Left colon (tissue), 2 donors: ENCODE measurements at regions not wholly inside any gene's neighbourhood (a gene's known extent, or its start where the extent isn't known, plus 50 kb on each side); places are given as distances from the start of the nearest gene placed in this dataset.

ENCODE experiments used
- ATAC-seq: fragments of 200-7000 bp; cut with Tn5 transposase; one replicate; pipeline ENCODE4 v1.9.1; 2020; ENCODE audit warnings: mild to moderate bottlenecking, moderate library complexity
- DNase-seq, 2 donors: peaks; one replicate each; pipeline ENCODE4 v3.0.0-alpha.2; 2020
- intact Hi-C, 2 donors: fragments of 100-400 bp; cut with DNase I in 1 of 2; cut with micrococcal nuclease in 1 of 2; formaldehyde crosslinking; loops; one replicate each; pipeline versions ENCODE4 v1.11.2 to v1.14.0; 2022; cut with DNase I, micrococcal nuclease
- donor health status: DM: no; HTN: no; CAD: no.
- donor health status: DM: yes; HTN: yes; CAD: no.

DNA sequence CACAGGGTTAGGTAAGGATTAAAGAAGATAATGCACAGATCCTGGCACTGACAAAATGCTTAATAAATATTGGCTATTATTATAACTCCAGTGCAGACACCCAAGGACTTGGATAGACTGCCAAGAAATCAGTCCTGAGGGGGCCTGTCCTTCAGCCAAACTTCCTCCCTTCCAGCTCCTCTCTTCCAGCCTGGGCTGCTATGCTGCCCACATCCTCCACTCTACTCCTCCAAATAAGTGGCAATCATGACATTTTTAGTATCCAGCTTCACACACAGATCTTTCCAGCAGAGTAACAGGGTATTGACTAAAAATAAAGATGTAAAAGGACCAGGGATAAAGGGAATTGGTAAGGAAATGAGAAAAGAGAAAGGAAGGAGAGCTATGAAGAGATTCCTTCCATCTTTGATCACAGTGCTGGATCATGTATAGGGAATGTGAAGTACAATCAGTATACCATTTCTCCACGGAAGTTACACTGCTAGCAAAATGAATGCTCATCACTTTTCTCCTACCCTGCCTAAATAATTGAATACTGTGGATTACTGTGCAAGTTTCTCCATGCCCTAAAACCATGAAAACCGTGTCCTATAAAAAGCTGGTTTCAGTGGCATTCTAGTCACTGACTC, 136.0 kb upstream of the OSMR start:
- ATAC-seq (no peak), DNase-seq (no peak)
- intact Hi-C loops = no loop called here

DNA sequence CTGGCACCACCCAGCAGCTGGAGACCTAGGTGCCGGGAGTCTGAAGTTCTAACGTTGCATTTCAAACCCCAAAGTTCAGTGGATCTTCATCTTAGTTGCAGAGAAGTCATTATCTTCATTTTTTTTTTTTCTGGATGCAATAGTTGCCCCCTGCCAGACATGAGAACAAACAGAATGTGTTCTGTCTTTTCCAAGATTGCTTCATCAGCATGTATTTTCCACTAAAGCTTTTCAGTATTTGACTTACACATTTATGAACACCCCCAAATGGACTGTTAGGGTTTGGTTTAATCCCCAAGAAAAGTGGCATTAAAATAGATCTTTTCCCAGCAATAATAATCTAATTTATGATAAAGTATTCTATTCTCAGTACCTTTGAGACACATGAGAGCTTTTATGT, 135.2 kb upstream of the OSMR start:
- intact Hi-C loops = no loop called here
- no peak for ATAC-seq
- no peak for DNase-seq

DNA sequence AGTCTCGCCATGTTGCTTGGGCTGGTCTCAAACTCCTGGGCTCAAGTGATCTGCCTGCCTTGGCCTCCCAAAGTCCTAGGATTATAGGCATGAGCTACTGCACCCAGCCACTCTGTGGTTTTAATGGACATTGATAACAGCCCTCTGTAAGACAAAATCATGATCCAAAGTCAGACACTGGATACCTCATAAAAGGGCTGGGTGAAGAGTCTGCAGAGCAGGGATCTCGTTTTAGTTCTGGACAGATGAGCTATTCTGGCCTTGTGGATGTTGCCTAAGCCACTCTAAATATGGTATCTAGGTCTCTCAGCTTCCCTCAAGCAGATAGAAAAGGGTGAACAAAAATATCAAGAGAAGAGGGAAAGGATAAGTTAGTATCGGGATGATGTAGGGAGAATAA, 133.4 kb upstream of the OSMR start:
- DNase-seq = no peak
- intact Hi-C loops = no loop called here

DNA sequence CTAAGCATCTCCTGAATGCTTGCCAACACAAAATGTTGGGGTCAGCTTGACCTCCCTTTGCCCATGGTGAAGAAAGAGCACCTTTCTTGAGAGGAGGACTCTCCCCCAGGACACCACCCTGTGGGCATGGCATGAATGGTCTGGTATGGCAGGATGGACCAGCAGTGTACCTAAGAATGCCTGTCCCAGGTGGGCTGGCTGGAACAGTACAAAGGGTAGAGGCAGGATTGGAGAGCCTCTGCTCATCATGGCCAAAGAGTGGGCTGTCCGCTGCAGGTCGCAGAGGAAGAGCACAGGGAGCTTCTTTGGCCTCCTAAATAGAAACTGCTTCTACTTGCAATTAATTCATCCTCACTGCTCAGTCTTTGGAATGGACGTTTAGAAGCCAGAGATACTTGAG, 131.6 kb upstream of the OSMR start:
- intact Hi-C loops = no loop called here
- ATAC-seq (no peak), DNase-seq (no peak)

More for the DNA sequence above, 133.4 kb upstream of the OSMR start:
- no peak for ATAC-seq

DNA sequence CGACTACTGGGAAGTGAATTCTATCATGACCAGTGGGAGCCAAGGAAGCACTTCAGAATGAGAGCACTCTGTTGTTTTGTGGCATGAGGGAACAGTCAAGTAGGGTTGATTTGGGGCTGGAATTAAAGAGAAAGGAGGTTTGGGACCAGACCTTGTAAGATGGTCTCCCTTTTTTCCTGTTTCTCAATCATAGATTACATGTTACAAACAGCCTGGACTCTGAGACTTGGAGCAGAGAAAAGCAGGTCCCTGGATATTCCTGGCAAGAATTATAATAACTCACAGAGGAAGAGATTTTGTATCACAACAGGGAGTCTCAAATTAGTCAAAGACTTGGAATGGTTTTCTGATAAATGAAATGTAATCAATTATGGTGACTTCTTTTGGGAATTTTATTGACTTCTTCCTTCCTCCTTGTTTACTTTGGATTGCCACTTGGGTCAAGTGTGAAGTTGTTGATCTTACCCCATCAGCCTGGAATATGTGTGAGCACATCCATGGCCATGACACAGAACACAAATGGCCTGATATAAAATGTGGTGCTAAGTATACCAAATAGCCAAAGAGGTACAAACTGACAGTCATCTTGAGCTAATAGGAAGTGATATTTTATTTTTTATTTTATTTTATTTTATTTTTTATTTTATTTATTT, 131.0 kb upstream of the OSMR start:
- no peak for DNase-seq
- intact Hi-C loops = no loop called here
- ATAC-seq = no peak

DNA sequence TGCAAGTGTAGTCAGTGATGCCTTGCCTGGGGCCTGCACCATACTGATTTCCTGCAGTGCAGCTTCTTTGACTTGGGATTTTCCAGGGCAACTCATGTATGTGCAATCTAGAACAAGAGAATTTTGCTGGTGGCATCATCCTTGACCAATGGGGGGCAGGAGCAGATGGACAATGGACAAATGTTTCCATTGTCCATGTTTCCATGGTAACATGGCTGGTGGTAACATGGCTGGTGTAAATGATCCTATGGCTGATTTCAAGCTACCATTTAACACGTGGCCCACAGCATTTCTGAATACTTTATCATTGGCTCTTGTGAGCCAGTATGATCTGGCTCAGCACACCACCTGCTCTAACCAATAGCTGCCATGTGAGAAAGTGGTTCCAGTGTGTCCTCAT, 130.1 kb upstream of the OSMR start:
- ATAC-seq (no peak), DNase-seq (no peak)
- intact Hi-C loops = no loop called here

DNA sequence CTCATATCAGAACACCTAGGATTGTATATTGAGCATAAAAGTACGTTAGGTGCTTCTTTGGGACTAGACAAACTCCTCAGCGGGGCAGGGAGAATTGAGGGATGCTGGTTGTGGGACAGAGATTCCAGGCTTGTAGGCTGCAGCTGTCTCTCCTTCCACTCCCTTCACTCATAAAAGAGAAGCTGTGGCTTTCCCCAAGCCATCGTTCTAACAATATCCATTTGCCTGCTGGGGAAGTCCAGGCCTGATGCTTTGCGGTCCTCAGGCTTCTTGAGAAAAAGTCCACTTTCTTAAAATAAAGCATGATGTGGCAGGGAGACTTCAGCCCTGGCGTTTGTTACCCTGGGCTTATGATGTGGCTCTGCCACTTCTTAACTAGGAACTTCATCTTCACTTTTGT, 129.3 kb upstream of the OSMR start:
- ATAC-seq (no peak), DNase-seq (no peak)
- intact Hi-C loops = no loop called here

DNA sequence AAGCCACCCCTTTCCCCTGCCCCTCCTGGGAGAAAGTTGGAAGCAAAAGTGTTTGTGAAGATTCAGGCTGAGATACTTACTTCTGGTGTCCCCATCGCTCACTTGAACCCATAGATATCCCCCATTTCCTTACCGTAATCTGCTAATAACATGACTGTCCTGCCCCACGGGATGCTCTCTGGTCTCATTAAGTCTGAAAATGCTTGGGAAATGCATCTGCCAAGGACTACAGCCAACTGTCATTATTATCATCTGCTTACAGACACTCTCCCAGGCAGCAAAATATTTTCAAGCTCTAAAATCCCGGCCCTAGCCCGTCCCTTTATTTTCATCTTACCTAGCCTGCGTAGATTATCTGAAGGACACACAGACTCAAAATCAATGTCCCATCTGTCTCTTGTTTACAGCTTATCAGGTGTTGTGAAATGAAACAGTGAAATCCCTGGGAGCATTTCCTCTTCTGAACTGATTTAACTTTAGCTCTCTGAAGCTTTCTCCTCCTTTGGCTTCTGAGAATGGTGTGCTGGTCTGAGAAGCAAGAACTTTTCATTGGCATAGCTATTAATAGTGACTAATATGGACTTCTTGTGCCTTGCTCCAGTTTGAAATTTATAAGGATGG, 126.9 kb upstream of the OSMR start:
- no peak for DNase-seq
- no peak for ATAC-seq
- intact Hi-C loops = no loop called here

DNA sequence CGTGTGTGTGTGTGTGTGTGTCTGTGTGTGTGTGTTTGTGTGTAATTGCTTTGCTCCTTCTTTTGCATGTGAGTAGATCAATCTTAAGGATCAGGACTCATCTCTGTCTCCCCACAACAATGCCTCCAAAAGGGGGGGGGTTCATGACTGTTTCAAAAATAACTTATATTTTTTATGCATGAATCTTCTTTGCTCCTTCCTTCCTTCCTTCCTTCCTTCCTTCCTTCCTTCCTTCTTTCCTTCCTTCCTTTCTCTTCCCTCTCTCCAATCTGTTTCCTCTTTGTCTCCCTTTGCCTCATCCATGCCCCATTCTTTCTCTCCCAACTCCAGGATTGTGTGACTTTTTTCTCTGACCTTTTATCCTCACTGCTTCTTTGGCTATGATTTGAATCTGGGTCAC, 126.4 kb upstream of the OSMR start:
- DNase-seq (no peak), ATAC-seq (no peak)
- intact Hi-C loops = no loop called here

DNA sequence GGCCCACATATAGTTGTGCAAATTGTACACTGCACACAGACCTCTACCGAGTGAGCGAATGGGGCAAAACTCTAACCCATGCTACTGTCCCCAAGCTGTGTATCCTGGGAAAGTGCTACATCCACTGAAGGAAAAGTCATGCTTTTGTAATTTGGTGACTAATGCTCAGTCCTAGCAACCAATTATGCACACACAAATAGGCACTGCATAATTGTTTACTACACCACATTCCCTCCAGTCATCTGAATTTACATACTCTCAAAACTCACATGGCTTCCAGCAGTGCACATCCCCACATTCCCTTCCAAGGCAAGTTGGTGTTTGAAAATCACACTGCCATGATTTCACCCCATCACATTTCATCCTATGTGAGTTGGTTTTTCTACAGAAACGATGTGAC, 125.9 kb upstream of the OSMR start:
- DNase-seq (no peak), ATAC-seq (no peak)
- intact Hi-C loops = no loop called here

DNA sequence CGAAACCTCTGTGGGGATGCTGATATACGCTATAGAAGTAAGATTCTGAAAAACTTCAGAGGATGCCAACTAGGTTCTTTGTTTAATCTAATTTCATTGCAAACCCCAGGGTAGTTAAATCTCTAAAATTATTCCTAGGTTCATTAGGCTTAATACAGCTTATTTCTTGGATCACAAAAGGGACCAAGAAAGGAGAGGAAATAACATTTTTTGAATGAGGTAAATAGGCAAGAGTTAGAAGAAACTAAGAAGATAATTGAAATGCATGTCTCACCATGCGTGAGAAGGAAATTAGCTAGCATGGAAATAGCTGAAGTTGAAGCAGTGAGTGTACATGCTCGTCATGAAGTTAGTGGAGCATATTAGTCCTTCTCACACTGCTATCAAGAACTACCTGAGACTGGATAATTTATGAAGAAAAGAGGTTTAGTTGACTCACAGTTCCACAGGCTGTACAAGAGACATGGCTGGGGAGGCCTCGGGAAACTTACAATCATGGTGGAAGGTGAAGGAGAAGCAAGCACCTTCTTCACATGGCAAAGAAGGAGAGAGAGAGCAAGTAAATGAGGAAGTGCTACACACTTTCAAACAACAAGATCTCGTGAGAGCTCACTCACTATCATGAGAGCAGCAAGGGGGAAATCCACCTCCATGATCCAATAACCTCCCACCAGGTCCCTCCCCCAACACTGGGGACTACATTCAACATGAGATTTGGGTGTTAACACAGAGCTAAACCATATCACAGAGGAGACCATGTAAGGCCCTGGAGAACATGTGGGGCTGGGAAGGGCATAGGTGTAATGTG, 125.1 kb upstream of the OSMR start:
- ATAC-seq (no peak), DNase-seq (no peak)
- intact Hi-C loops = no loop called here

DNA sequence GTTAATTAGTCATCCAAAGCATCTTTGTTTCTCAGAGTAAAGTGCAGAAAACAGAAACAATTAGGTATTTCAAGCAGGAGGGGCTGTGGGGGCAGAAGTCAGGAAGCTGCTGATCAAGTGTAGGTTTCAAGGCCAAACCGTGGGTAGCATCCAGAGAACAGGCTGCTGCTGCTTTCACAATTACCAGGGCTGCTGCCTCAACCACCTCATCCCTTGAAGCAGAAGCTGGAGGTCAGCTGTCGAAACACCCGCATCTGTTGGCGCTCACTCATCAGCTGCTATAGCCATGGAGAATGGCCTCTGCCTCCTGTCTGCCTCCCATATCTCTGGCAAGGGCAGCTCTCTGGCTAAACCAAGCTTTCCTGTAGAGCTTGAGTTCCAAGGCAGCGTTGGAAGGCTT, 122.9 kb upstream of the OSMR start:
- intact Hi-C loops = no loop called here
- ATAC-seq = no peak
- no peak for DNase-seq

DNA sequence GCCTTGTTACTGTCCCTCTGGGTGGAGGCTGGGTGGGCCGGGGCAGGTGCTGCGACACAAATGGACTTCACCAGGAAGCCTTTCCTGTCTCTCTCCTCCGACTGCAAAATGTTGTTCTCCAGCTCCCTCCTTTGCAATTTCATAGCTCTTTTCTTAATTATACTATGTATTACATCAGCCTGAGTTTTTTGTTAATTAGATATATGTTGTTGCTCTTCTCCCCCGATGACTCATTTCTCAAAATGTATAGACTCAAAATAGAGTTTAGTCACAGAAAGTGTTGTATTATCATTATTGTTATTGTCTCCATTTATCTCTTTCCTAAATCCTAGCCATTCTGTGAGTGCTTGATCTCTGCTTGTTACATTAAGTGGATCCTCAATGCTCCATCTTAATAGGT, 122.4 kb upstream of the OSMR start:
- ATAC-seq = no peak
- no peak for DNase-seq
- intact Hi-C loops = no loop called here

DNA sequence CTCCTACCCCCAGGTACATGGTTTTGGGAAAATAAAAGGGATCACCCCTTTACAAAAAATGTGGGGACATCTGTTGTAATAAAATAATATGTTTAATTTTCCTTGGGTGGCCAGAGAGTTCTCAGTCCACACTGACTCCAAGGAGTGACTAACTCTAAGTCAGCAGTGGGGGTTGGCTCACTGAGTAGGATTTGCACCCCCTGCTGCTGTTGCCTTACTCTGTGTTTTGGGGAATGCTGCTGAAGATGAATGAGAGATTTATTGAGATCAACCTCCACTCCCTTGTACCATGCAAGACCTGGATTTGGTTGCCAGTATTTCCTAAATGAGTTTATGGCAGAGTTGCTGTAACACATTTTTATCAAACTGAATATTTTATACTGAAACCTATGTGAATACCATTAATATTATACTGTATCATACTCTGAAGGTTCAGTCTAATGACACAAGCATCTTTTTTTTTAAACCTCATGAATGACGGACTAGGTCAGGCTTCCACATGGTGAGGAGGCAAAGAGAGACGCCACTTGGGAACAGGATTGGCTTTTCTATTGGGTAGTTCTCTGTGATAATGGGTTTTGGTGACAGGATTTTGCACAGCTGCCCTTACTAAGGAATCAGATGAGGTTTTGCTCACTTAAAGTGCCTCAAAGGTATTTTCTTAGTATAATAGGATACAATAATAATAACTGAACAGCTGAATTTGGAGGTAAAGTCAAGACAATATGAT, 121.3 kb upstream of the OSMR start:
- intact Hi-C loops = no loop called here
- ATAC-seq (no peak), DNase-seq (no peak)

DNA sequence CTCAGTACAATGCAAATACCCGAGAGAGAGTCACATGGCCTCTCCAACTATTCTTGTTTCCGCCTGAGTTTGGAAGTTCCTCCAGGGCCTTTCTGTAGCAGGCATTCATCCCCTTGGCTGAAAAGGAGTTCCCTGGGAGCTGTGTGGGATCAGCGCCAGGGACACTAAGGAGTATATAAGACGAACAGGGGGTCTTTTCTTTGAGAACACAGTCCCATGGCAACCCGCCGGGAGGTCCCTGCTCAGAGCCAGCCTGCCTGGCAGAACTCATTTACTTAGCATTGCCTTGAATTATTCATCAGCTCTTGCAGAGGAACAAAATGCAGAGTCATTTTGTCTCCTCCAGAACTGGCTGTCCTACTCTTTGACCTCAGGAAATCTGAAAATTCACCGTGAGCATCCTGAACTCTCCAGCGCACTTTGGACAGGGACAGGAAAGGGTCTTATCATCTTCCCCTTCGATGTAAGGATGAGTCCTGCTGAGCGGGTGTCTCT, 120.4 kb upstream of the OSMR start:
- no peak for DNase-seq
- intact Hi-C loops = no loop called here
- ATAC-seq = no peak

DNA sequence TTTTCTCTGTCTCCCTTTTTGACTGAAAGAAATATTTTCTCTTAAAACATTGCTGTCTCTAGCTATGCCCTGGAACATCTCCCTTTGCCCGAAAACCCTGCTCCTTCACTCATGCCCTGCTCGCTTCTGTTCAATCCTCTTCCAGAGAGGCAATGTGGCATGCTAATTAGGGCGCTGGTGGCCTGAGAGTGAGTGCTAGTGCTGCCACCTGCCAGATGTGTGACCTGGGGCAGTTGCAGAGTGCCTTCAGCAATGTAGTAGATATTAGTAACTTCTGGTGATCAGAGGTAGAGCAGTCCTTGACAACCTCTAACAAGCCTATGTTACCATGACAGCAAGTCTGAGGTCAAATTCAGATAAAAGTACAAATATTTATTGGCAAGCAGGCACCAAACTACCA, 119.5 kb upstream of the OSMR start:
- ATAC-seq = no peak
- DNase-seq = no peak
- intact Hi-C loops = no loop called here

DNA sequence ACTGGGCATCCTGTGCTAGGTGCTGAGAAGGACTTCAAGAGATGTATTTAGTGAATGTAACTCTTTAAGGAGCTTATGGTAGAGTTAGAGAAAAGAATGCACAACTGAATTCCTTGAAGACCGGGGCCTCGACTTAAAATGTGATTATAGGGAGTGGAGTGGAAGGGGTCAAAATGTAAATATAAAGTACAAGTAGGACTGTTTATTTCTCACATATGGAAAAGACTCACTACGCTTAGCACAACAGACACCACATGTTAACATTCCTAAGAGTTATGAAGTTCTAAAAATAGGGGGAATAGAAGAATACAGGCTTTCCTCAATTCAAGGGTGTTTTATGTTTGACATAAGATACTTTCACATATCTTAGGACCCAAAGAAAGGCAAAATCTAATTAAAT, 117.8 kb upstream of the OSMR start:
- intact Hi-C loops = no loop called here
- DNase-seq = no peak
- ATAC-seq = no peak

DNA sequence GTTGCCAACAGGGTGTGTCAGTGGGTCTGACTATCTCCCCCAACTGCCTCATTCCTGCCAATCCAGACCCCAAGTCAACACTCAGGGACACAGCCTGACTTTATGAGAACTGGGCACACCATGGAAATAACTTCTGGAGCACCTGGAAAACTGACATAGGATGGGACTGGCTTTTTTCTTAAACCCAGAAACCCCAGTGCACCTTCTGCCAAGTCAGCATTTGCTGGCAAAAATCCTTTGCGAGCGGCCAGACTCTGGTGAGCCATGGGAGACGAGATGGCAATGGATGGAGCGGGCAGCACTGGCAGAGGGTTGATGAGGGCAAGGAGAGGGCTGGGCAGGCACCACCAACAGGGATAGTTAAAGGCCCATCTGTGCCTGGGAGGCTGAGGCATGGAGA, 114.4 kb upstream of the OSMR start:
- intact Hi-C loops = no loop called here
- DNase-seq = no peak
- no peak for ATAC-seq

DNA sequence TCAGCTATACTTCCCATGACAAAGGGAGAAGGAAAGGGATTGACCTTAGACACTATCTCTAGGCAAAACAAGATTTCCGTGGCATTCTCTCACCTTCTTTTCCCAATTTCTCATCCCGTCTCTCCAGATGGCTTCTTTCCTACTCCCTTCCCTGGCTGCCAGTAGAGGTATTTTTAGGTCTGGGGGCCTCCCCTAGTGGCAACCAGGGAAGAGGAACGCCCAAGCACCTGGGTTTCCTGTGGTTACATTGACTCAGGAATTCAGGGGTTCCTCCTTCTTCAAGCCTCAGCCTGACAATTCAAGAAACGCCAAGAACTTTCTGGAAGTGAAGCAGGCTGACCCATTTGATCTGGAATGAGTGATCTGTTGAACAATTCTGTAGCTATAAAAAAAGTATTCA, 111.5 kb upstream of the OSMR start:
- no peak for DNase-seq
- intact Hi-C loops = no loop called here

More for the DNA sequence above, 111.5 kb upstream of the OSMR start:
- no peak for ATAC-seq
